Stomach (tissue), 8 donors: ENCODE measurements at regions not wholly inside any gene's neighbourhood (a gene's known extent, or its start where the extent isn't known, plus 50 kb on each side); places are given as distances from the start of the nearest gene placed in this dataset.
A peak's percentile ranks its signal among the peaks of the same experiment; 100 is the strongest.

Experiments
- DNase-seq, 2 donors: peaks; one replicate each; pipeline versions ENCODE4 v3.0.0 to v3.0.0-alpha.2; 2013 to 2019
- H3K27ac ChIP-seq, 5 donors: fragments of 200-600 bp in 4 of 5; sonication (generic) in 4 of 5; one replicate each; pipeline ENCODE4 v1.5.1; 2013 to 2019; ENCODE audit warnings: mild to moderate bottlenecking in 1 of 5, moderate library complexity in 1 of 5
- H3K27me3 ChIP-seq, 3 donors: fragments of 200-600 bp; sonication (generic); one replicate each; pipeline ENCODE4 v1.5.1; 2017 to 2019; ENCODE audit warnings: mixed run types in 1 of 3
- H3K36me3 ChIP-seq, 4 donors: fragments of 200-600 bp; sonication (generic); 1 replicate in 3 of 4; 2 replicates in 1 of 4; pipeline ENCODE4 v1.5.1; 2016 to 2019
- H3K4me1 ChIP-seq, 4 donors: fragments of 200-600 bp; sonication (generic); one replicate each; pipeline ENCODE4 v1.5.1; 2016 to 2019
- H3K4me3 ChIP-seq, 4 donors: fragments of 200-600 bp; sonication (generic) in 3 of 4; one replicate each; pipeline ENCODE4 v1.5.1; 2016 to 2019; ENCODE audit warnings: mild to moderate bottlenecking in 1 of 4
- H3K9me3 ChIP-seq, 4 donors: fragments of 200-600 bp; sonication (generic); one replicate each; pipeline ENCODE4 v1.5.1; 2016 to 2019
- EP300 ChIP-seq: sonication (generic); formaldehyde crosslinking; IDR thresholded peaks from one replicate; pipeline ENCODE4 v1.6.1; 2017; ENCODE audit warnings: antibody characterized with exemption
- POLR2A ChIP-seq, 4 donors: fragments of 450-650 bp; IDR thresholded peaks; one replicate each; pipeline ENCODE4 v1.6.1; 2016; ENCODE audit warnings: antibody characterized with exemption in 4 of 4, control low read depth in 2 of 4, mild to moderate bottlenecking in 1 of 4, moderate library complexity in 1 of 4
- POLR2AphosphoS5 ChIP-seq, 3 donors: sonication (generic); formaldehyde crosslinking; IDR thresholded peaks; one replicate each; pipeline ENCODE4 v1.6.1; 2016; ENCODE audit warnings: antibody characterized with exemption in 3 of 3
- WGBS, 5 donors: extraction: QIAGEN DNeasy Blood & Tissue Kit in 3 of 5; methylation state at CpG; one replicate each; pipeline versions ENCODE4 v1.1.5 to v1.1.7; 2013 to 2018; 5-methylcytosine and 5-hydroxymethylcytosine counted together
- intact Hi-C: fragments of 100-400 bp; cut with DNase I; formaldehyde crosslinking; loops from one replicate; pipeline ENCODE4 v1.15.1; 2023; ENCODE audit warnings: low total_unique reads
- TF ChIP-seq, protein P1 (sequence below), 7 experiments: fragments of 450-650 bp in 4 of 7; fragments of 200-600 bp in 3 of 7; sonication (generic) in 3 of 7; IDR thresholded peaks; one replicate each; pipeline ENCODE4 v1.5.1; 2016 to 2019; ENCODE audit warnings: antibody characterized with exemption in 7 of 7, control low read depth in 2 of 7, mild to moderate bottlenecking in 1 of 7
- donor health status: healthy with polysubstance abuse.
- donor health status: Bipolar disorder and iron deficiency.
- donor health status: healthy.

- no peaks in the 10 kb centered on the region for H3K36me3 ChIP-seq
- H3K4me1 ChIP-seq: peaks cover 3 to 34% (median 21%) of the 10 kb centered on the region in 4 donors
- WGBS, 5 donors: 81 to 83% (median 82%) methylated on average over 5 of the region's 5 CpGs
- intact Hi-C loops: no loop called here
- no peak overlapping the region for H3K27ac ChIP-seq
- no peaks in the 10 kb centered on the region for H3K9me3 ChIP-seq
- no peak overlapping the region for H3K4me3 ChIP-seq
- no peak for DNase-seq
- TF ChIP-seq, protein P1, sequence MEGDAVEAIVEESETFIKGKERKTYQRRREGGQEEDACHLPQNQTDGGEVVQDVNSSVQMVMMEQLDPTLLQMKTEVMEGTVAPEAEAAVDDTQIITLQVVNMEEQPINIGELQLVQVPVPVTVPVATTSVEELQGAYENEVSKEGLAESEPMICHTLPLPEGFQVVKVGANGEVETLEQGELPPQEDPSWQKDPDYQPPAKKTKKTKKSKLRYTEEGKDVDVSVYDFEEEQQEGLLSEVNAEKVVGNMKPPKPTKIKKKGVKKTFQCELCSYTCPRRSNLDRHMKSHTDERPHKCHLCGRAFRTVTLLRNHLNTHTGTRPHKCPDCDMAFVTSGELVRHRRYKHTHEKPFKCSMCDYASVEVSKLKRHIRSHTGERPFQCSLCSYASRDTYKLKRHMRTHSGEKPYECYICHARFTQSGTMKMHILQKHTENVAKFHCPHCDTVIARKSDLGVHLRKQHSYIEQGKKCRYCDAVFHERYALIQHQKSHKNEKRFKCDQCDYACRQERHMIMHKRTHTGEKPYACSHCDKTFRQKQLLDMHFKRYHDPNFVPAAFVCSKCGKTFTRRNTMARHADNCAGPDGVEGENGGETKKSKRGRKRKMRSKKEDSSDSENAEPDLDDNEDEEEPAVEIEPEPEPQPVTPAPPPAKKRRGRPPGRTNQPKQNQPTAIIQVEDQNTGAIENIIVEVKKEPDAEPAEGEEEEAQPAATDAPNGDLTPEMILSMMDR (IDR thresholded peaks at IDR 0.05): no peak
- TF ChIP-seq POLR2A (IDR thresholded peaks at IDR 0.05): no peak
- no peak for TF ChIP-seq POLR2AphosphoS5 (IDR thresholded peaks at IDR 0.05)
- no peak for TF ChIP-seq EP300
- H3K27me3 ChIP-seq: no peaks in the 10 kb centered on the region
Observed at GRCh38 chr9:104980039-104980654, 52.2 kb upstream of the ABCA1 start.

- Histone ChIP-seq H3K9me3 (no peaks in the 10 kb centered on the region), H3K27me3 (no peaks in the 10 kb centered on the region), H3K27ac (no peak overlapping the region), H3K4me3 (no peak overlapping the region), H3K4me1 (peaks cover 3 to 34% (median 21%) of the 10 kb centered on the region in 4 donors), H3K36me3 (no peaks in the 10 kb centered on the region)
- TF ChIP-seq, protein P1 (IDR thresholded peaks at IDR 0.05): no peak
- TF ChIP-seq POLR2A (IDR thresholded peaks at IDR 0.05): no peak
- TF ChIP-seq EP300: no peak
- TF ChIP-seq POLR2AphosphoS5 (IDR thresholded peaks at IDR 0.05): no peak
- 90 to 97% (median 91%) methylated on average over 8 of the region's 8 CpGs for WGBS, 5 donors
- intact Hi-C loops: no loop called here
- DNase-seq: no peak
Observed at GRCh38 chr9:104981543-104982129, 53.7 kb upstream of the ABCA1 start.

GRCh38 chr9:104982543-104982942, 54.6 kb upstream of the ABCA1 start:
- intact Hi-C loops: no loop called here
- Histone ChIP-seq H3K4me3 (no peak overlapping the region), H3K9me3 (no peaks in the 10 kb centered on the region), H3K27ac (peak overlapping the region in 2 of 5 donors; percentile 29 to 54), H3K36me3 (no peaks in the 10 kb centered on the region), H3K27me3 (no peaks in the 10 kb centered on the region), H3K4me1 (peaks cover 3 to 34% (median 21%) of the 10 kb centered on the region in 4 donors)
- 32 to 60% (median 38%) methylated on average over 3 of the region's 3 CpGs for WGBS, 5 donors
- no peak for TF ChIP-seq POLR2AphosphoS5 (IDR thresholded peaks at IDR 0.05)
- TF ChIP-seq POLR2A (IDR thresholded peaks at IDR 0.05): no peak
- TF ChIP-seq EP300: no peak
- TF ChIP-seq, protein P1 (IDR thresholded peaks at IDR 0.05): no peak
- DNase-seq: peak in 1 of 2 donors; percentile 63

DNA sequence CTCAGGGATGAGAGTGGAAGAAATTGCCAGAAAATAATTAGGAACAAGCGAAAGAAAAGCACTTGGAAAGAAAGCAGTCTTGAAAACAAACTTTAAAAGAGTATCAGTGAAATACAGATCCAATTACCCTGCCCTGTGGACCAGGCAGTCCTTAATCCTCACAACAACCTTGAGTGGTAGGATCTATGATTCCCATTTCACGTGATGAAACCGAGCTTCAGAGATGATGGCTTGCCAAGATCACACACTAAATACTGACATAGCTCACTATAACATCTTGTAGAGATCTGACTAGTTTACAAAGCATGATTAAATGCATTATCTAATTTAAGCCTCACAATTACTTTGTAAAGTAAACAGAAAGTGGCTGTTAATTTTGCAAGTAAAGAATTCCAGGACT, 55.5 kb upstream of the ABCA1 start:
- H3K27me3 ChIP-seq: no peaks in the 10 kb centered on the region
- no peak for TF ChIP-seq POLR2A (IDR thresholded peaks at IDR 0.05)
- TF ChIP-seq, protein P1 (IDR thresholded peaks at IDR 0.05): no peak
- no peak for TF ChIP-seq EP300
- no peak for TF ChIP-seq POLR2AphosphoS5 (IDR thresholded peaks at IDR 0.05)
- peaks cover 3 to 34% (median 21%) of the 10 kb centered on the region in 4 donors for H3K4me1 ChIP-seq
- no peak overlapping the region for H3K4me3 ChIP-seq
- H3K36me3 ChIP-seq: no peaks in the 10 kb centered on the region
- no peak for DNase-seq
- WGBS, 5 donors: 37 to 58% (median 47%) methylated on average over 3 of the region's 3 CpGs
- H3K9me3 ChIP-seq: no peaks in the 10 kb centered on the region
- H3K27ac ChIP-seq: peak overlapping the region in 2 of 5 donors; percentile 29 to 54
- intact Hi-C loops: no loop called here
